ENCODE measurements at regions not wholly inside any gene's neighbourhood (a gene's known extent, or its start where the extent isn't known, plus 50 kb on each side); places are given as distances from the start of the nearest gene placed in this dataset.

GRCh38 chr11:123298488-123299447 lies 103.7 kb upstream of the CLMP start:
- DNase-seq (ENCODE audit: low spot score in 2 of 2, unreplicated experiment in 2 of 2) = no peak

GRCh38 chr11:123292647-123293046 lies 97.6 kb upstream of the CLMP start:
- peaks cover 1% of the 10 kb centered on the region for H3K27me3 Mint-ChIP-seq (ENCODE audit: low read depth)
- no peak overlapping the region for H3K4me3 Mint-ChIP-seq
- H3K27ac Mint-ChIP-seq = no peak overlapping the region
- no peaks in the 10 kb centered on the region for H3K4me1 Mint-ChIP-seq
- H3K36me3 Mint-ChIP-seq = no peaks in the 10 kb centered on the region
- no peak for TF ChIP-seq CTCF (IDR thresholded peaks at IDR 0.05; ENCODE audit: unreplicated experiment)
- DNase-seq (ENCODE audit: low spot score in 2 of 2, unreplicated experiment in 2 of 2) = no peak
- H3K9me3 Mint-ChIP-seq = no peaks in the 10 kb centered on the region

More at GRCh38 chr11:123298488-123299447, 103.7 kb upstream of the CLMP start:
- H3K27ac Mint-ChIP-seq = no peak overlapping the region
- H3K9me3 Mint-ChIP-seq = no peaks in the 10 kb centered on the region
- peaks cover 16% of the 10 kb centered on the region for H3K4me1 Mint-ChIP-seq
- H3K36me3 Mint-ChIP-seq = no peaks in the 10 kb centered on the region
- H3K27me3 Mint-ChIP-seq (ENCODE audit: low read depth) = peaks cover 24% of the 10 kb centered on the region
- TF ChIP-seq CTCF (IDR thresholded peaks at IDR 0.05; ENCODE audit: unreplicated experiment) = no peak
- no peak overlapping the region for H3K4me3 Mint-ChIP-seq

- H3K36me3 Mint-ChIP-seq = no peaks in the 10 kb centered on the region
- H3K4me3 Mint-ChIP-seq = no peak overlapping the region
- H3K4me1 Mint-ChIP-seq = no peaks in the 10 kb centered on the region
- no peak overlapping the region for H3K27ac Mint-ChIP-seq
- peaks cover 4% of the 10 kb centered on the region for H3K9me3 Mint-ChIP-seq
- DNase-seq (ENCODE audit: low spot score in 2 of 2, unreplicated experiment in 2 of 2) = no peak
- H3K27me3 Mint-ChIP-seq (ENCODE audit: low read depth) = peaks cover 12% of the 10 kb centered on the region
- no peak for TF ChIP-seq CTCF (IDR thresholded peaks at IDR 0.05; ENCODE audit: unreplicated experiment)
Observed at GRCh38 chr11:123291201-123291869, 96.3 kb upstream of the CLMP start.

GRCh38 chr11:123286761-123287160 lies 91.7 kb upstream of the CLMP start:
- Mint-ChIP-seq H3K36me3 (no peaks in the 10 kb centered on the region), H3K27ac (no peak overlapping the region), H3K9me3 (peaks cover 4% of the 10 kb centered on the region), H3K27me3 (ENCODE audit: low read depth) (peaks cover 16% of the 10 kb centered on the region), H3K4me3 (no peak overlapping the region), H3K4me1 (peaks cover 7% of the 10 kb centered on the region)
- no peak for TF ChIP-seq CTCF (IDR thresholded peaks at IDR 0.05; ENCODE audit: unreplicated experiment)
- no peak for DNase-seq (ENCODE audit: low spot score in 2 of 2, unreplicated experiment in 2 of 2)

GRCh38 chr11:123286255-123286654 lies 91.2 kb upstream of the CLMP start:
- Mint-ChIP-seq H3K4me1 (peaks cover 7% of the 10 kb centered on the region), H3K4me3 (no peak overlapping the region), H3K27ac (no peak overlapping the region), H3K9me3 (peaks cover 4% of the 10 kb centered on the region), H3K27me3 (ENCODE audit: low read depth) (peaks cover 16% of the 10 kb centered on the region), H3K36me3 (no peaks in the 10 kb centered on the region)
- DNase-seq (ENCODE audit: low spot score in 2 of 2, unreplicated experiment in 2 of 2) = no peak
- TF ChIP-seq CTCF (IDR thresholded peaks at IDR 0.05; ENCODE audit: unreplicated experiment) = no peak

Data from mesothelial cell of epicardium (in vitro differentiated cells).